ENCODE measurements at regions not wholly inside any gene's neighbourhood (a gene's known extent, or its start where the extent isn't known, plus 50 kb on each side); places are given as distances from the start of the nearest gene placed in this dataset.

DNA sequence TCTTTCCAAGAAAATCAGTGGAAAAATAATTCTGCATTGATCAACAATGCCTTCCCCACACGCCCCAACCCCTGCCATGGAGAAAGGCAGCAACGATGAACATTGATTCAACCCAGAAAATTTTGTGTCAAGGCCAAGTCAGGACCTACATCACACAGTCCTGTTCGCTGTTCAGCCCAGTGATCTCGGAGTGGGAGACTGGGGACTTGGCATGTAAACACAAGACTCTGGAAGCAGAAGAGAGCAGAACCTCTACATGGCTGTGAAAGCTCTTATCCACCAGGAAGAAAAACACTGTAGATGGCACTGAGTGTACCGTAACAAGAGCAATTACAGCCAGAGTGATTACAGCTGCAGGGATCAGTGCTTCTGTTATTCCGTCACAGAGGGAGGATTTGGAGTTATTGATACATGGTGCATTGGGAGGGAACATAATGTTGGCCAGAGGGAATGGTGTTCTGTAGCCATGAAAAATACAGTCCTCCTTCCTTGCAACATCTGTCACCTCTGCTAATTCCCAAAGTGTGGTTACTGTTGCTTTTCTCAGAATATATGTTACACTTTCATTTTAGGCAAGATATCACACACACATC lies 136.6 kb downstream of the IQUB start (continued):
- TF ChIP-seq, protein P1, sequence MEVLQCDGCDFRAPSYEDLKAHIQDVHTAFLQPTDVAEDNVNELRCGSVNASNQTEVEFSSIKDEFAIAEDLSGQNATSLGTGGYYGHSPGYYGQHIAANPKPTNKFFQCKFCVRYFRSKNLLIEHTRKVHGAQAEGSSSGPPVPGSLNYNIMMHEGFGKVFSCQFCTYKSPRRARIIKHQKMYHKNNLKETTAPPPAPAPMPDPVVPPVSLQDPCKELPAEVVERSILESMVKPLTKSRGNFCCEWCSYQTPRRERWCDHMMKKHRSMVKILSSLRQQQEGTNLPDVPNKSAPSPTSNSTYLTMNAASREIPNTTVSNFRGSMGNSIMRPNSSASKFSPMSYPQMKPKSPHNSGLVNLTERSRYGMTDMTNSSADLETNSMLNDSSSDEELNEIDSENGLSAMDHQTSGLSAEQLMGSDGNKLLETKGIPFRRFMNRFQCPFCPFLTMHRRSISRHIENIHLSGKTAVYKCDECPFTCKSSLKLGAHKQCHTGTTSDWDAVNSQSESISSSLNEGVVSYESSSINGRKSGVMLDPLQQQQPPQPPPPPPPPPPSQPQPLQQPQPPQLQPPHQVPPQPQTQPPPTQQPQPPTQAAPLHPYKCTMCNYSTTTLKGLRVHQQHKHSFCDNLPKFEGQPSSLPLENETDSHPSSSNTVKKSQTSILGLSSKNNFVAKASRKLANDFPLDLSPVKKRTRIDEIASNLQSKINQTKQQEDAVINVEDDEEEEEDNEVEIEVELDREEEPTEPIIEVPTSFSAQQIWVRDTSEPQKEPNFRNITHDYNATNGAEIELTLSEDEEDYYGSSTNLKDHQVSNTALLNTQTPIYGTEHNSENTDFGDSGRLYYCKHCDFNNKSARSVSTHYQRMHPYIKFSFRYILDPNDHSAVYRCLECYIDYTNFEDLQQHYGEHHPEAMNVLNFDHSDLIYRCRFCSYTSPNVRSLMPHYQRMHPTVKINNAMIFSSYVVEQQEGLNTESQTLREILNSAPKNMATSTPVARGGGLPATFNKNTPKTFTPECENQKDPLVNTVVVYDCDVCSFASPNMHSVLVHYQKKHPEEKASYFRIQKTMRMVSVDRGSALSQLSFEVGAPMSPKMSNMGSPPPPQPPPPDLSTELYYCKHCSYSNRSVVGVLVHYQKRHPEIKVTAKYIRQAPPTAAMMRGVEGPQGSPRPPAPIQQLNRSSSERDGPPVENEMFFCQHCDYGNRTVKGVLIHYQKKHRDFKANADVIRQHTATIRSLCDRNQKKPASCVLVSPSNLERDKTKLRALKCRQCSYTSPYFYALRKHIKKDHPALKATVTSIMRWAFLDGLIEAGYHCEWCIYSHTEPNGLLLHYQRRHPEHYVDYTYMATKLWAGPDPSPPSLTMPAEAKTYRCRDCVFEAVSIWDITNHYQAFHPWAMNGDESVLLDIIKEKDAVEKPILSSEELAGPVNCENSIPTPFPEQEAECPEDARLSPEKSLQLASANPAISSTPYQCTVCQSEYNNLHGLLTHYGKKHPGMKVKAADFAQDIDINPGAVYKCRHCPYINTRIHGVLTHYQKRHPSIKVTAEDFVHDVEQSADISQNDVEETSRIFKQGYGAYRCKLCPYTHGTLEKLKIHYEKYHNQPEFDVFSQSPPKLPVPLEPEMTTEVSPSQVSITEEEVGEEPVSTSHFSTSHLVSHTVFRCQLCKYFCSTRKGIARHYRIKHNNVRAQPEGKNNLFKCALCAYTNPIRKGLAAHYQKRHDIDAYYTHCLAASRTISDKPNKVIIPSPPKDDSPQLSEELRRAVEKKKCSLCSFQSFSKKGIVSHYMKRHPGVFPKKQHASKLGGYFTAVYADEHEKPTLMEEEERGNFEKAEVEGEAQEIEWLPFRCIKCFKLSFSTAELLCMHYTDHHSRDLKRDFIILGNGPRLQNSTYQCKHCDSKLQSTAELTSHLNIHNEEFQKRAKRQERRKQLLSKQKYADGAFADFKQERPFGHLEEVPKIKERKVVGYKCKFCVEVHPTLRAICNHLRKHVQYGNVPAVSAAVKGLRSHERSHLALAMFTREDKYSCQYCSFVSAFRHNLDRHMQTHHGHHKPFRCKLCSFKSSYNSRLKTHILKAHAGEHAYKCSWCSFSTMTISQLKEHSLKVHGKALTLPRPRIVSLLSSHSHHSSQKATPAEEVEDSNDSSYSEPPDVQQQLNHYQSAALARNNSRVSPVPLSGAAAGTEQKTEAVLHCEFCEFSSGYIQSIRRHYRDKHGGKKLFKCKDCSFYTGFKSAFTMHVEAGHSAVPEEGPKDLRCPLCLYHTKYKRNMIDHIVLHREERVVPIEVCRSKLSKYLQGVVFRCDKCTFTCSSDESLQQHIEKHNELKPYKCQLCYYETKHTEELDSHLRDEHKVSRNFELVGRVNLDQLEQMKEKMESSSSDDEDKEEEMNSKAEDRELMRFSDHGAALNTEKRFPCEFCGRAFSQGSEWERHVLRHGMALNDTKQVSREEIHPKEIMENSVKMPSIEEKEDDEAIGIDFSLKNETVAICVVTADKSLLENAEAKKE (CRISPR knock-in tag; IDR thresholded peaks at IDR 0.05): no peak
- TF ChIP-seq, protein P2, sequence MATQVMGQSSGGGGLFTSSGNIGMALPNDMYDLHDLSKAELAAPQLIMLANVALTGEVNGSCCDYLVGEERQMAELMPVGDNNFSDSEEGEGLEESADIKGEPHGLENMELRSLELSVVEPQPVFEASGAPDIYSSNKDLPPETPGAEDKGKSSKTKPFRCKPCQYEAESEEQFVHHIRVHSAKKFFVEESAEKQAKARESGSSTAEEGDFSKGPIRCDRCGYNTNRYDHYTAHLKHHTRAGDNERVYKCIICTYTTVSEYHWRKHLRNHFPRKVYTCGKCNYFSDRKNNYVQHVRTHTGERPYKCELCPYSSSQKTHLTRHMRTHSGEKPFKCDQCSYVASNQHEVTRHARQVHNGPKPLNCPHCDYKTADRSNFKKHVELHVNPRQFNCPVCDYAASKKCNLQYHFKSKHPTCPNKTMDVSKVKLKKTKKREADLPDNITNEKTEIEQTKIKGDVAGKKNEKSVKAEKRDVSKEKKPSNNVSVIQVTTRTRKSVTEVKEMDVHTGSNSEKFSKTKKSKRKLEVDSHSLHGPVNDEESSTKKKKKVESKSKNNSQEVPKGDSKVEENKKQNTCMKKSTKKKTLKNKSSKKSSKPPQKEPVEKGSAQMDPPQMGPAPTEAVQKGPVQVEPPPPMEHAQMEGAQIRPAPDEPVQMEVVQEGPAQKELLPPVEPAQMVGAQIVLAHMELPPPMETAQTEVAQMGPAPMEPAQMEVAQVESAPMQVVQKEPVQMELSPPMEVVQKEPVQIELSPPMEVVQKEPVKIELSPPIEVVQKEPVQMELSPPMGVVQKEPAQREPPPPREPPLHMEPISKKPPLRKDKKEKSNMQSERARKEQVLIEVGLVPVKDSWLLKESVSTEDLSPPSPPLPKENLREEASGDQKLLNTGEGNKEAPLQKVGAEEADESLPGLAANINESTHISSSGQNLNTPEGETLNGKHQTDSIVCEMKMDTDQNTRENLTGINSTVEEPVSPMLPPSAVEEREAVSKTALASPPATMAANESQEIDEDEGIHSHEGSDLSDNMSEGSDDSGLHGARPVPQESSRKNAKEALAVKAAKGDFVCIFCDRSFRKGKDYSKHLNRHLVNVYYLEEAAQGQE (IDR thresholded peaks at IDR 0.05; ENCODE audit: unreplicated experiment): no peak
- TF ChIP-seq POLR2AphosphoS5 (IDR thresholded peaks at IDR 0.05; ENCODE audit: low read depth): no peak
- no peak for TF ChIP-seq ZNF331 (CRISPR knock-in tag; IDR thresholded peaks at IDR 0.05; ENCODE audit: low read depth)
- TF ChIP-seq NANOG (IDR thresholded peaks at IDR 0.05; ENCODE audit: borderline replicate concordance): no peak

Measured in GM23338 (cell line).